Gastrocnemius medialis (tissue), 4 donors: ENCODE measurements at regions not wholly inside any gene's neighbourhood (a gene's known extent, or its start where the extent isn't known, plus 50 kb on each side); places are given as distances from the start of the nearest gene placed in this dataset.
"Not testable (repeated sequence)": the region's sequence is repeated elsewhere in the genome, so short reads cannot be mapped to it uniquely, and the experiment has no call there.

ENCODE experiments used
- CTCF ChIP-seq, 5 experiments: fragments of 450-650 bp in 3 of 5; fragments of 200-600 bp in 2 of 5; sonication (generic) in 2 of 5; IDR thresholded peaks in 4 of 5; conservative IDR thresholded peaks in 1 of 5; 1 replicate in 4 of 5; 2 replicates in 1 of 5; pipeline ENCODE4 v1.5.1; 2016 to 2019; ENCODE audit warnings: antibody characterized with exemption in 5 of 5, mild to moderate bottlenecking in 3 of 5, moderate library complexity in 3 of 5
- POLR2A ChIP-seq, 2 donors: fragments of 450-650 bp; IDR thresholded peaks; one replicate each; pipeline ENCODE4 v1.6.1; 2017; ENCODE audit warnings: antibody characterized with exemption in 2 of 2, mild to moderate bottlenecking in 2 of 2, moderate library complexity in 2 of 2

DNA sequence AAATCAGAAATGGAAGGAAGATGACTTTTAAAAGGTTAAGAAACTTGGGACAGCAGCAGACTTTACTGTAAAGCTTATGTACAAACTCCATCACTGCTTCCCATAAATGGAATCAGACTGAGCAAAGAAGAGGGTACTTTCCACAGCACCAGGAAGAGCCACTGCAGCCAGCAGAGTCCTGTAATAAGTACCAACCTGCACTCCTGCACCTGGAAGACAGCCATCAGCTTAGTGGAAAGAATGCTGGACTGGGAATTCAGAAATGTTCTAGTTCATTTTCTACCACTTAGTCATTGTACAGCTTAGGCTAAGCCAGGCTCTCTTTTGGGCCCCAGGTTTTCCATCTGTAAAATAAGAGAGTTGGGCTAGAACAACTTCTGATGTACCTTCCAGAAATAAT lies 632.3 kb downstream of the CDY1 start:
- not testable (repeated sequence) for TF ChIP-seq CTCF (IDR thresholded peaks at IDR 0.05 in 4 of 5, conservative IDR thresholded peaks at IDR 0.05 in 1 of 5); POLR2A (IDR thresholded peaks at IDR 0.05)
